Mesendoderm (in vitro differentiated cells): ENCODE measurements at regions not wholly inside any gene's neighbourhood (a gene's known extent, or its start where the extent isn't known, plus 50 kb on each side); places are given as distances from the start of the nearest gene placed in this dataset.
"Not testable (repeated sequence)": the region's sequence is repeated elsewhere in the genome, so short reads cannot be mapped to it uniquely, and the experiment has no call there.

Experiments used
- DNase-seq: peaks from one replicate; pipeline ENCODE4 v3.0.0; 2013
- H2AK5ac ChIP-seq: 2 replicates; pipeline ENCODE4 v1.6.1; 2013; ENCODE audit warnings: low read length, inconsistent platforms
- H2BK120ac ChIP-seq: 2 replicates; pipeline ENCODE4 v1.6.1; 2013; ENCODE audit warnings: low read depth, mild to moderate bottlenecking, low read length, moderate library complexity, mixed read lengths
- H2BK15ac ChIP-seq: replicated peaks from 2 replicates; pipeline ENCODE4 v1.6.1; 2013; ENCODE audit warnings: low read depth, mild to moderate bottlenecking, moderate library complexity
- H2BK5ac ChIP-seq: 2 replicates; pipeline ENCODE4 v1.6.1; 2013; ENCODE audit warnings: low read length, inconsistent platforms
- H3K18ac ChIP-seq: 2 replicates; pipeline ENCODE4 v1.6.1; 2013; ENCODE audit warnings: mild to moderate bottlenecking, low read length, mixed read lengths
- H3K23ac ChIP-seq: one replicate; pipeline ENCODE4 v1.6.1; 2013; ENCODE audit warnings: low read length
- H3K27ac ChIP-seq: 2 replicates; pipeline ENCODE4 v1.5.1; 2013; ENCODE audit warnings: low read depth, mild to moderate bottlenecking, inconsistent platforms, low read length, moderate library complexity
- H3K27me3 ChIP-seq: 2 replicates; pipeline ENCODE4 v1.6.1; 2013; ENCODE audit warnings: low read length, control low read depth, mild to moderate bottlenecking, inconsistent platforms; ENCODE audit not compliant: insufficient read depth, poor library complexity
- H3K36me3 ChIP-seq: 2 replicates; pipeline ENCODE4 v1.6.1; 2013; ENCODE audit warnings: low read length, inconsistent platforms; ENCODE audit not compliant: control insufficient read depth, insufficient read depth
- H3K4ac ChIP-seq: one replicate; pipeline ENCODE4 v1.6.1; 2013; ENCODE audit warnings: low read depth, mild to moderate bottlenecking, low read length, moderate library complexity
- H3K4me1 ChIP-seq: 2 replicates; pipeline ENCODE4 v1.6.1; 2013; ENCODE audit warnings: low read depth, low read length, inconsistent platforms; ENCODE audit not compliant: control insufficient read depth
- H3K4me2 ChIP-seq: 2 replicates; pipeline ENCODE4 v1.6.1; 2013; ENCODE audit warnings: low read length
- H3K4me3 ChIP-seq: 2 replicates; pipeline ENCODE4 v1.5.1; 2013; ENCODE audit warnings: mild to moderate bottlenecking, low read length
- H3K56ac ChIP-seq: one replicate; pipeline ENCODE4 v1.6.1; 2013; ENCODE audit warnings: low read length
- H3K79me1 ChIP-seq: 2 replicates; pipeline ENCODE4 v1.6.1; 2013; ENCODE audit warnings: low read length, inconsistent platforms
- H3K79me2 ChIP-seq: 2 replicates; pipeline ENCODE4 v1.6.1; 2013; ENCODE audit warnings: mild to moderate bottlenecking, low read length; ENCODE audit not compliant: control insufficient read depth, insufficient read depth
- H3K9ac ChIP-seq: 2 replicates; pipeline ENCODE4 v1.6.1; 2013; ENCODE audit warnings: low read length, inconsistent platforms
- H4K5ac ChIP-seq: one replicate; pipeline ENCODE4 v1.6.1; 2013; ENCODE audit warnings: low read length
- H4K8ac ChIP-seq: one replicate; pipeline ENCODE4 v1.6.1; 2013; ENCODE audit warnings: low read depth, mild to moderate bottlenecking, control low read depth, low read length, moderate library complexity
- WGBS: extraction: QIAGEN DNeasy Blood & Tissue Kit; methylation state at CpG from one replicate; pipeline ENCODE4 v1.1.7; 2013; ENCODE audit warnings: low lambda C conversion rate, missing lambda C conversion rate; ENCODE audit not compliant: insufficient coverage; ENCODE audit errors: extremely low coverage; 5-methylcytosine and 5-hydroxymethylcytosine counted together

- H3K56ac ChIP-seq, H3K18ac ChIP-seq, H4K8ac ChIP-seq, H2BK5ac ChIP-seq, DNase-seq, H3K4ac ChIP-seq, H3K27me3 ChIP-seq, H2AK5ac ChIP-seq, H3K4me3 ChIP-seq, H3K9ac ChIP-seq, H3K4me2 ChIP-seq, H3K23ac ChIP-seq, H3K79me2 ChIP-seq, H3K79me1 ChIP-seq, H2BK120ac ChIP-seq, H2BK15ac ChIP-seq, H4K5ac ChIP-seq, H3K4me1 ChIP-seq, H3K36me3 ChIP-seq, H3K27ac ChIP-seq: not testable (repeated sequence)
- no CpG with 5 or more reads among the region's 2 CpGs for WGBS
Observed at GRCh38 chr12:5175415-5175814, 131.7 kb downstream of the KCNA5 start.

GRCh38 chr12:5176036-5176435 is 132.4 kb downstream of the KCNA5 start:
- Histone ChIP-seq H3K79me1 (no peaks in the 10 kb centered on the region), H3K79me2 (no peaks in the 10 kb centered on the region), H3K56ac (no peak overlapping the region), H3K27ac (no peak overlapping the region), H3K4ac (no peak overlapping the region), H3K23ac (no peak overlapping the region), H2BK5ac (no peak overlapping the region), H2BK15ac (no peak overlapping the region), H3K27me3 (no peaks in the 10 kb centered on the region), H4K5ac (no peak overlapping the region), H3K4me3 (no peak overlapping the region), H3K9ac (no peak overlapping the region), H2BK120ac (no peak overlapping the region), H2AK5ac (no peak overlapping the region), H3K18ac (no peak overlapping the region), H3K4me2 (no peak overlapping the region), H3K4me1 (no peaks in the 10 kb centered on the region), H4K8ac (no peak overlapping the region), H3K36me3 (no peaks in the 10 kb centered on the region)
- no peak for DNase-seq
- WGBS: no CpG with 5 or more reads among the region's 2 CpGs

GRCh38 chr12:5177096-5177495 is 133.4 kb downstream of the KCNA5 start:
- H3K4ac ChIP-seq: no peak overlapping the region
- no peak overlapping the region for H2BK120ac ChIP-seq
- no peak overlapping the region for H3K9ac ChIP-seq
- no peak overlapping the region for H2AK5ac ChIP-seq
- no peak overlapping the region for H3K56ac ChIP-seq
- no peak overlapping the region for H2BK5ac ChIP-seq
- no peak overlapping the region for H4K8ac ChIP-seq
- no peaks in the 10 kb centered on the region for H3K79me2 ChIP-seq
- no peak overlapping the region for H4K5ac ChIP-seq
- H3K36me3 ChIP-seq: no peaks in the 10 kb centered on the region
- no peak overlapping the region for H3K18ac ChIP-seq
- no peaks in the 10 kb centered on the region for H3K79me1 ChIP-seq
- no peaks in the 10 kb centered on the region for H3K4me1 ChIP-seq
- no peak overlapping the region for H2BK15ac ChIP-seq
- WGBS: no CpG with 5 or more reads among the region's 3 CpGs
- H3K4me3 ChIP-seq: no peak overlapping the region
- H3K23ac ChIP-seq: no peak overlapping the region
- no peak overlapping the region for H3K27ac ChIP-seq
- no peaks in the 10 kb centered on the region for H3K27me3 ChIP-seq
- no peak for DNase-seq
- H3K4me2 ChIP-seq: no peak overlapping the region

- Histone ChIP-seq H3K79me1 (no peaks in the 10 kb centered on the region), H4K8ac (no peak overlapping the region), H3K56ac (no peak overlapping the region), H3K4me1 (no peaks in the 10 kb centered on the region), H2BK15ac (no peak overlapping the region), H3K27me3 (no peaks in the 10 kb centered on the region), H3K4me2 (no peak overlapping the region), H3K4me3 (no peak overlapping the region), H2BK5ac (no peak overlapping the region), H2BK120ac (no peak overlapping the region), H4K5ac (no peak overlapping the region), H3K27ac (no peak overlapping the region), H3K9ac (no peak overlapping the region), H3K4ac (no peak overlapping the region), H3K18ac (no peak overlapping the region), H3K79me2 (no peaks in the 10 kb centered on the region), H3K36me3 (no peaks in the 10 kb centered on the region), H3K23ac (no peak overlapping the region), H2AK5ac (no peak overlapping the region)
- WGBS: no CpG with 5 or more reads among the region's 2 CpGs
- DNase-seq: no peak
Observed at GRCh38 chr12:5177731-5178130, 134.1 kb downstream of the KCNA5 start.

GRCh38 chr12:5178571-5178970 is 134.9 kb downstream of the KCNA5 start:
- Histone ChIP-seq H3K27me3 (no peaks in the 10 kb centered on the region), H3K4ac (no peak overlapping the region), H4K8ac (no peak overlapping the region), H4K5ac (no peak overlapping the region), H3K9ac (no peak overlapping the region), H3K56ac (no peak overlapping the region), H3K79me1 (no peaks in the 10 kb centered on the region), H2BK15ac (no peak overlapping the region), H3K23ac (no peak overlapping the region), H3K4me3 (no peak overlapping the region), H3K4me1 (no peaks in the 10 kb centered on the region), H3K36me3 (no peaks in the 10 kb centered on the region), H3K18ac (no peak overlapping the region), H2BK120ac (no peak overlapping the region), H2BK5ac (no peak overlapping the region), H3K79me2 (no peaks in the 10 kb centered on the region), H3K27ac (no peak overlapping the region), H3K4me2 (no peak overlapping the region), H2AK5ac (no peak overlapping the region)
- WGBS: no CpG with 5 or more reads among the region's 4 CpGs
- no peak for DNase-seq

- Histone ChIP-seq H3K4me1 (no peaks in the 10 kb centered on the region), H3K27ac (no peak overlapping the region), H3K36me3 (no peaks in the 10 kb centered on the region), H3K79me2 (no peaks in the 10 kb centered on the region), H2BK15ac (no peak overlapping the region), H3K9ac (no peak overlapping the region), H2AK5ac (no peak overlapping the region), H3K27me3 (no peaks in the 10 kb centered on the region), H2BK120ac (no peak overlapping the region), H2BK5ac (no peak overlapping the region), H4K8ac (no peak overlapping the region), H4K5ac (no peak overlapping the region), H3K79me1 (no peaks in the 10 kb centered on the region), H3K4me3 (no peak overlapping the region), H3K18ac (no peak overlapping the region), H3K56ac (no peak overlapping the region), H3K23ac (no peak overlapping the region), H3K4me2 (no peak overlapping the region), H3K4ac (no peak overlapping the region)
- no CpG with 5 or more reads among the region's 5 CpGs for WGBS
- no peak for DNase-seq
Observed at GRCh38 chr12:5180496-5180895, 136.8 kb downstream of the KCNA5 start.
